ENCODE measurements at regions not wholly inside any gene's neighbourhood (a gene's known extent, or its start where the extent isn't known, plus 50 kb on each side); places are given as distances from the start of the nearest gene placed in this dataset.

GRCh38 chr2:111656436-111656835 lies 227.6 kb downstream of the ANAPC1 start:
- Histone ChIP-seq H4K5ac (ENCODE audit: insufficient read length, low read depth, low read length) (no peak overlapping the region), H2AK5ac (ENCODE audit: insufficient read length, low read length) (no peak overlapping the region), H3T11ph (ENCODE audit: low read length) (no peak overlapping the region), H2AFZ (ENCODE audit: low read length) (no peak overlapping the region), H2BK20ac (ENCODE audit: low read depth, low read length, poor library complexity, severe bottlenecking) (no peak overlapping the region), H4K20me1 (ENCODE audit: control insufficient read depth, insufficient read depth, insufficient read length) (no peaks in the 10 kb centered on the region), H2BK120ac (ENCODE audit: low read depth, low read length, poor library complexity, severe bottlenecking) (no peak overlapping the region), H3K23ac (ENCODE audit: insufficient read length, low read depth, low read length) (no peak overlapping the region), H3K14ac (ENCODE audit: insufficient read depth, low read length) (no peak overlapping the region), H4K91ac (ENCODE audit: insufficient read length, low read depth, low read length) (no peak overlapping the region), H2BK5ac (ENCODE audit: insufficient read length, low read length) (no peak overlapping the region), H3K4me2 (ENCODE audit: insufficient read depth, insufficient read length, low read length) (no peak overlapping the region), H3K27ac (ENCODE audit: insufficient read length, low read depth, low read length) (no peak overlapping the region), H3K56ac (ENCODE audit: insufficient read length, low read depth, low read length) (no peak overlapping the region), H3K27me3 (ENCODE audit: insufficient read depth, low read length) (no peaks in the 10 kb centered on the region; the same call in 1 of the 2 replicates), H3K18ac (ENCODE audit: insufficient read length, low read depth, low read length) (no peak overlapping the region), H3K23me2 (ENCODE audit: insufficient read length, low read depth, low read length, poor library complexity, severe bottlenecking) (no peaks in the 10 kb centered on the region), H3K9ac (ENCODE audit: extremely low read depth, insufficient read length, low read length) (no peak overlapping the region), H3K79me1 (ENCODE audit: insufficient read depth, low read depth, low read length, poor library complexity, severe bottlenecking) (no peaks in the 10 kb centered on the region), H2BK12ac (ENCODE audit: insufficient read length, low read depth, low read length) (no peak overlapping the region), H3K4me1 (ENCODE audit: insufficient read depth, low read length) (peaks cover 4% of the 10 kb centered on the region; the same call in 1 of the 2 replicates), H2BK15ac (ENCODE audit: low read depth, low read length) (no peak overlapping the region), H4K8ac (replicated peaks; ENCODE audit: insufficient read length, low read depth, low read length) (no peak overlapping the region), H3K4ac (ENCODE audit: low read depth, low read length) (no peak overlapping the region), H3K9me3 (ENCODE audit: control insufficient read depth, low read depth, low read length) (no peaks in the 10 kb centered on the region), H3K79me2 (ENCODE audit: insufficient read depth, low read length) (no peaks in the 10 kb centered on the region)
- no CpG with 5 or more reads among the region's 9 CpGs for WGBS (ENCODE audit: extremely low coverage, insufficient read length, low lambda C conversion rate)
- Mint-ChIP-seq H3K36me3 (ENCODE audit: insufficient read depth in 1 of 3, low read depth in 3 of 3) (no peaks in the 10 kb centered on the region), H3K9me3 (no peaks in the 10 kb centered on the region), H3K4me3 (no peak overlapping the region), H3K27ac (no peak overlapping the region), H3K4me1 (peaks cover 14 to 18% of the 10 kb centered on the region in 2 experiments), H3K27me3 (ENCODE audit: low read depth) (peaks cover 2% of the 10 kb centered on the region)
- TF ChIP-seq, protein P1, sequence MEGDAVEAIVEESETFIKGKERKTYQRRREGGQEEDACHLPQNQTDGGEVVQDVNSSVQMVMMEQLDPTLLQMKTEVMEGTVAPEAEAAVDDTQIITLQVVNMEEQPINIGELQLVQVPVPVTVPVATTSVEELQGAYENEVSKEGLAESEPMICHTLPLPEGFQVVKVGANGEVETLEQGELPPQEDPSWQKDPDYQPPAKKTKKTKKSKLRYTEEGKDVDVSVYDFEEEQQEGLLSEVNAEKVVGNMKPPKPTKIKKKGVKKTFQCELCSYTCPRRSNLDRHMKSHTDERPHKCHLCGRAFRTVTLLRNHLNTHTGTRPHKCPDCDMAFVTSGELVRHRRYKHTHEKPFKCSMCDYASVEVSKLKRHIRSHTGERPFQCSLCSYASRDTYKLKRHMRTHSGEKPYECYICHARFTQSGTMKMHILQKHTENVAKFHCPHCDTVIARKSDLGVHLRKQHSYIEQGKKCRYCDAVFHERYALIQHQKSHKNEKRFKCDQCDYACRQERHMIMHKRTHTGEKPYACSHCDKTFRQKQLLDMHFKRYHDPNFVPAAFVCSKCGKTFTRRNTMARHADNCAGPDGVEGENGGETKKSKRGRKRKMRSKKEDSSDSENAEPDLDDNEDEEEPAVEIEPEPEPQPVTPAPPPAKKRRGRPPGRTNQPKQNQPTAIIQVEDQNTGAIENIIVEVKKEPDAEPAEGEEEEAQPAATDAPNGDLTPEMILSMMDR (conservative IDR thresholded peaks at IDR 0.05): no peak
- DNase-seq: no peak

Data from H9 (cell line).